ENCODE measurements at regions not wholly inside any gene's neighbourhood (a gene's known extent, or its start where the extent isn't known, plus 50 kb on each side); places are given as distances from the start of the nearest gene placed in this dataset.

GRCh38 chr5:114179134-114179533 lies 182.7 kb upstream of the KCNN2 start:
- H3K4me3 ChIP-seq (replicated peaks; ENCODE audit: low read depth, low read length): no peak overlapping the region
- DNase-seq (ENCODE audit: extremely low read depth, low read depth): no peak
- no peak for TF ChIP-seq CTCF (IDR thresholded peaks at IDR 0.05; ENCODE audit: low read depth, low read length, missing control alignments)

GRCh38 chr5:114184006-114184405 lies 177.9 kb upstream of the KCNN2 start:
- DNase-seq (ENCODE audit: extremely low read depth, low read depth): peak; percentile 10
- TF ChIP-seq CTCF (IDR thresholded peaks at IDR 0.05; ENCODE audit: low read depth, low read length, missing control alignments): no peak
- no peak overlapping the region for H3K4me3 ChIP-seq (replicated peaks; ENCODE audit: low read depth, low read length)

GRCh38 chr5:114185274-114185673 lies 176.6 kb upstream of the KCNN2 start:
- no peak for TF ChIP-seq CTCF (IDR thresholded peaks at IDR 0.05; ENCODE audit: low read depth, low read length, missing control alignments)
- peak; percentile 51 for DNase-seq (ENCODE audit: extremely low read depth, low read depth)
- peak overlapping the region; percentile 8; the same call in 1 of the 2 replicates for H3K4me3 ChIP-seq (replicated peaks; ENCODE audit: low read depth, low read length)

- no peak for DNase-seq (ENCODE audit: extremely low read depth, low read depth)
- TF ChIP-seq CTCF (IDR thresholded peaks at IDR 0.05; ENCODE audit: low read depth, low read length, missing control alignments): no peak
These were observed 170.4 kb upstream of the KCNN2 start for GRCh38 chr5:114191441-114191840.

GRCh38 chr5:114192108-114192507 lies 169.8 kb upstream of the KCNN2 start:
- DNase-seq (ENCODE audit: extremely low read depth, low read depth): no peak

More at GRCh38 chr5:114191441-114191840, 170.4 kb upstream of the KCNN2 start:
- no peak overlapping the region for H3K4me3 ChIP-seq (replicated peaks; ENCODE audit: low read depth, low read length)

GRCh38 chr5:114201332-114201731 lies 160.5 kb upstream of the KCNN2 start:
- no peak for DNase-seq (ENCODE audit: extremely low read depth, low read depth)
- no peak for TF ChIP-seq CTCF (IDR thresholded peaks at IDR 0.05; ENCODE audit: low read depth, low read length, missing control alignments)
- no peak overlapping the region for H3K4me3 ChIP-seq (replicated peaks; ENCODE audit: low read depth, low read length)

More at GRCh38 chr5:114192108-114192507, 169.8 kb upstream of the KCNN2 start:
- no peak for TF ChIP-seq CTCF (IDR thresholded peaks at IDR 0.05; ENCODE audit: low read depth, low read length, missing control alignments)
- H3K4me3 ChIP-seq (replicated peaks; ENCODE audit: low read depth, low read length): no peak overlapping the region

- no peak for TF ChIP-seq CTCF (IDR thresholded peaks at IDR 0.05; ENCODE audit: low read depth, low read length, missing control alignments)
- no peak overlapping the region for H3K4me3 ChIP-seq (replicated peaks; ENCODE audit: low read depth, low read length)
- DNase-seq (ENCODE audit: extremely low read depth, low read depth): no peak
These were observed 156.9 kb upstream of the KCNN2 start for GRCh38 chr5:114204923-114205322.

All from HFF-Myc (cell line).